Nephron progenitor cell (in vitro differentiated cells): ENCODE measurements at regions not wholly inside any gene's neighbourhood (a gene's known extent, or its start where the extent isn't known, plus 50 kb on each side); places are given as distances from the start of the nearest gene placed in this dataset.

Experiments used
- DNase-seq: peaks from one replicate; pipeline ENCODE4 v3.0.0; 2021
- H3K27ac Mint-ChIP-seq: 2 replicates; pipeline ENCODE4 v1.8.0; 2021; ENCODE audit warnings: mild to moderate bottlenecking, moderate library complexity, mixed read lengths
- H3K27me3 Mint-ChIP-seq: 2 replicates; pipeline ENCODE4 v1.8.0; 2021; ENCODE audit warnings: mild to moderate bottlenecking, low read depth, mixed read lengths; ENCODE audit not compliant: poor library complexity
- H3K36me3 Mint-ChIP-seq: 2 replicates; pipeline ENCODE4 v1.8.0; 2021; ENCODE audit warnings: low read depth, mixed read lengths
- H3K4me1 Mint-ChIP-seq: 2 replicates; pipeline ENCODE4 v1.8.0; 2021; ENCODE audit warnings: mixed read lengths
- H3K4me3 Mint-ChIP-seq: 2 replicates; pipeline ENCODE4 v1.8.0; 2021; ENCODE audit warnings: mild to moderate bottlenecking, moderate library complexity, mixed read lengths
- H3K9me3 Mint-ChIP-seq: 2 replicates; pipeline ENCODE4 v1.8.0; 2021; ENCODE audit warnings: mild to moderate bottlenecking, moderate library complexity, mixed read lengths
- CTCF ChIP-seq: fragments of 200-600 bp; sonication (generic); IDR thresholded peaks from 2 replicates; pipeline ENCODE4 v1.5.0; 2021; ENCODE audit warnings: antibody characterized with exemption

DNA sequence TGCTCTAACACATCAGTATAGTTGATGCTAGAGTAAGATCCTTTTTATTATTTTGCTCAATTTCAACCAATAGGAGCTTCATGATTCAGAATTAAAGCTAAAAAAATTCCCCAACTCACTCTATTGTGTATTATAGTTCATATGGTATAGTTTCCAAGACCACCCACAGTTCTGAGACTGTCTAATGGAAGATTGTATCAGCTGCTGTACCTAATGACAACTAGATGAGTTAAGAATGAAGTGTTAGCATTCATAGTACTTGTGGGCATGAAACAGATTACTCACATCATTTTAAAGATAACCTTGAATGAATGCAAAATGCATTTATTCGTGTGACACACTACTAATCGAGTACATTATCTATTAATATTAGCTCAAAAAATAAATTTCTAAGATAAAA lies 289.9 kb upstream of the ATP11B start:
- DNase-seq: no peak
- peaks cover 67% of the 10 kb centered on the region for H3K4me1 Mint-ChIP-seq

GRCh38 chr3:182508919-182509711 lies 284.2 kb upstream of the ATP11B start:
- H3K27me3 Mint-ChIP-seq: peaks cover 13% of the 10 kb centered on the region
- H3K36me3 Mint-ChIP-seq: no peaks in the 10 kb centered on the region
- no peak for DNase-seq
- TF ChIP-seq CTCF: no peak
- peak overlapping the region; percentile 55 for H3K4me3 Mint-ChIP-seq
- H3K9me3 Mint-ChIP-seq: no peaks in the 10 kb centered on the region
- peak overlapping the region; percentile 81 for H3K27ac Mint-ChIP-seq
- H3K4me1 Mint-ChIP-seq: peaks cover 57% of the 10 kb centered on the region

More for the DNA sequence above, 289.9 kb upstream of the ATP11B start:
- no peak for TF ChIP-seq CTCF
- no peak overlapping the region for H3K4me3 Mint-ChIP-seq
- H3K9me3 Mint-ChIP-seq: no peaks in the 10 kb centered on the region
- H3K27ac Mint-ChIP-seq: no peak overlapping the region
- H3K27me3 Mint-ChIP-seq: peaks cover 5% of the 10 kb centered on the region
- H3K36me3 Mint-ChIP-seq: no peaks in the 10 kb centered on the region

GRCh38 chr3:182509844-182510460 lies 283.4 kb upstream of the ATP11B start:
- H3K27ac Mint-ChIP-seq: peak overlapping the region; percentile 81
- no peak for TF ChIP-seq CTCF

DNA sequence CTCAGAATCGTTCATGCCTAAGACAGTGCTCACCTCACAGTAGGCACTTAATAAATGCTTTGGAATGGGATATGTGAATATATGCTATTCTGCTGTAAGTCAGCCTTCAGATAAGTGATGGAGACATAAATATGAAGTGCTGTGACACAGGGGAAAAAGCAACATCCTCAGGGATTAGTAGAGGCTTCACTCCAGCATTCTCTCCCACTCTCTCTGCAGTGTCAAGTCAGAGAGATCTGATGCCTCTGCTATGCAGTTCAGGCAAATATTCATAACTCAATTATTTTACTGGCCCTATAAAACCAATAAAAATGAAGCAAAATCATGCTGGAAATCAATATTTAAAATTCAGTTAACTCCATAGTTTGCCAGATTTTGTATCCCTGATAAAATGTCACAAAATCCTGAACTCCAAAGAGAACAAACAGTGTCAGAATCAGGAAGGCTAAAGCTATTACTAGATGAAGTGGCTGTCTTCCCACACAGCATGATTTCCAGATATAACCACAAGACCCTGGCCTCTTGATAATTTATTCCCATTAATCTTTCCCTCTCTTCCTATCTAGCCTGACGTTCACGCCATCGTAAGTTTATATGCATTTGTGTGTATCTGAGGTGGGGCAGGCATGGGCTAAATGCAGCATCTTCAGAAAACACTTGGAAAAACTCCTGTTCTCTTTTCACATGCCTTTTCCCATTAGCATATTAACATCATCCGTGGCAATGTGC lies 278.9 kb upstream of the ATP11B start:
- H3K9me3 Mint-ChIP-seq: no peaks in the 10 kb centered on the region
- H3K36me3 Mint-ChIP-seq: no peaks in the 10 kb centered on the region
- peaks cover 53% of the 10 kb centered on the region for H3K4me1 Mint-ChIP-seq
- H3K27me3 Mint-ChIP-seq: peaks cover 14% of the 10 kb centered on the region
- H3K4me3 Mint-ChIP-seq: no peak overlapping the region
- no peak for DNase-seq
- no peak overlapping the region for H3K27ac Mint-ChIP-seq
- no peak for TF ChIP-seq CTCF

More at GRCh38 chr3:182509844-182510460, 283.4 kb upstream of the ATP11B start:
- DNase-seq: no peak
- no peaks in the 10 kb centered on the region for H3K36me3 Mint-ChIP-seq
- H3K4me3 Mint-ChIP-seq: no peak overlapping the region
- H3K4me1 Mint-ChIP-seq: peaks cover 59% of the 10 kb centered on the region
- H3K9me3 Mint-ChIP-seq: no peaks in the 10 kb centered on the region
- peaks cover 13% of the 10 kb centered on the region for H3K27me3 Mint-ChIP-seq

- Mint-ChIP-seq H3K36me3 (no peaks in the 10 kb centered on the region), H3K9me3 (no peaks in the 10 kb centered on the region), H3K27ac (peak overlapping the region; percentile 61), H3K27me3 (peaks cover 12% of the 10 kb centered on the region), H3K4me1 (peaks cover 36% of the 10 kb centered on the region), H3K4me3 (no peak overlapping the region)
- no peak for TF ChIP-seq CTCF
- no peak for DNase-seq
Observed at GRCh38 chr3:182516597-182517336, 276.5 kb upstream of the ATP11B start.
